Nephron progenitor cell (in vitro differentiated cells): ENCODE measurements at regions not wholly inside any gene's neighbourhood (a gene's known extent, or its start where the extent isn't known, plus 50 kb on each side); places are given as distances from the start of the nearest gene placed in this dataset.
"Not testable (repeated sequence)": the region's sequence is repeated elsewhere in the genome, so short reads cannot be mapped to it uniquely, and the experiment has no call there.

Experiments
- DNase-seq: peaks from one replicate; pipeline ENCODE4 v3.0.0; 2021
- H3K27ac Mint-ChIP-seq: 2 replicates; pipeline ENCODE4 v1.8.0; 2021; ENCODE audit warnings: mild to moderate bottlenecking, moderate library complexity, mixed read lengths
- H3K27me3 Mint-ChIP-seq: 2 replicates; pipeline ENCODE4 v1.8.0; 2021; ENCODE audit warnings: mild to moderate bottlenecking, low read depth, mixed read lengths; ENCODE audit not compliant: poor library complexity
- H3K36me3 Mint-ChIP-seq: 2 replicates; pipeline ENCODE4 v1.8.0; 2021; ENCODE audit warnings: low read depth, mixed read lengths
- H3K4me1 Mint-ChIP-seq: 2 replicates; pipeline ENCODE4 v1.8.0; 2021; ENCODE audit warnings: mixed read lengths
- H3K4me3 Mint-ChIP-seq: 2 replicates; pipeline ENCODE4 v1.8.0; 2021; ENCODE audit warnings: mild to moderate bottlenecking, moderate library complexity, mixed read lengths
- H3K9me3 Mint-ChIP-seq: 2 replicates; pipeline ENCODE4 v1.8.0; 2021; ENCODE audit warnings: mild to moderate bottlenecking, moderate library complexity, mixed read lengths
- TF ChIP-seq, protein P1 (sequence below): fragments of 200-600 bp; sonication (generic); IDR thresholded peaks from 2 replicates; pipeline ENCODE4 v1.5.0; 2021; ENCODE audit warnings: antibody characterized with exemption

DNA sequence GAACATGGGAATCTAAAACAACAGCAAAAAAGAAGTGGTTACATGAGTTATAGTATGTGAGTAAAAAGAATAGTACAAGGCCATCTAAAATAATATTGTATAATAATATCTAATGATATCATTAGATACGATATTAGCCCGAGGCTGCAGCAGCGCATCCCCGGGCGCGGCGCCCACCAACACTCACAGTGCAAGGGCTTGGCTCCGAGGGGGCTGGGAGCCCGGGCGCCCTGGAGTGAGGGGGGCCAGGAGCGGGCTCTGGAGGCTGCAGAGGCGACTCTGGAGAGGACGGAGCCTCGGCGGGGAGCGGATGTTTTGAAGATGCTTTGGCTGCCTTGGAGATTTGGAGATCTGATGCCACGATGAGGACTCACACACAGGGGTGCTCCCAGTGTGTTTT lies 68.1 kb upstream of the TMEM252 start:
- Mint-ChIP-seq H3K27ac (no peak overlapping the region), H3K36me3 (no peaks in the 10 kb centered on the region), H3K27me3 (peaks cover 6% of the 10 kb centered on the region), H3K4me1 (peaks cover 17% of the 10 kb centered on the region), H3K4me3 (no peak overlapping the region), H3K9me3 (no peaks in the 10 kb centered on the region)
- no peak for DNase-seq
- TF ChIP-seq, protein P1, sequence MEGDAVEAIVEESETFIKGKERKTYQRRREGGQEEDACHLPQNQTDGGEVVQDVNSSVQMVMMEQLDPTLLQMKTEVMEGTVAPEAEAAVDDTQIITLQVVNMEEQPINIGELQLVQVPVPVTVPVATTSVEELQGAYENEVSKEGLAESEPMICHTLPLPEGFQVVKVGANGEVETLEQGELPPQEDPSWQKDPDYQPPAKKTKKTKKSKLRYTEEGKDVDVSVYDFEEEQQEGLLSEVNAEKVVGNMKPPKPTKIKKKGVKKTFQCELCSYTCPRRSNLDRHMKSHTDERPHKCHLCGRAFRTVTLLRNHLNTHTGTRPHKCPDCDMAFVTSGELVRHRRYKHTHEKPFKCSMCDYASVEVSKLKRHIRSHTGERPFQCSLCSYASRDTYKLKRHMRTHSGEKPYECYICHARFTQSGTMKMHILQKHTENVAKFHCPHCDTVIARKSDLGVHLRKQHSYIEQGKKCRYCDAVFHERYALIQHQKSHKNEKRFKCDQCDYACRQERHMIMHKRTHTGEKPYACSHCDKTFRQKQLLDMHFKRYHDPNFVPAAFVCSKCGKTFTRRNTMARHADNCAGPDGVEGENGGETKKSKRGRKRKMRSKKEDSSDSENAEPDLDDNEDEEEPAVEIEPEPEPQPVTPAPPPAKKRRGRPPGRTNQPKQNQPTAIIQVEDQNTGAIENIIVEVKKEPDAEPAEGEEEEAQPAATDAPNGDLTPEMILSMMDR = no peak

DNA sequence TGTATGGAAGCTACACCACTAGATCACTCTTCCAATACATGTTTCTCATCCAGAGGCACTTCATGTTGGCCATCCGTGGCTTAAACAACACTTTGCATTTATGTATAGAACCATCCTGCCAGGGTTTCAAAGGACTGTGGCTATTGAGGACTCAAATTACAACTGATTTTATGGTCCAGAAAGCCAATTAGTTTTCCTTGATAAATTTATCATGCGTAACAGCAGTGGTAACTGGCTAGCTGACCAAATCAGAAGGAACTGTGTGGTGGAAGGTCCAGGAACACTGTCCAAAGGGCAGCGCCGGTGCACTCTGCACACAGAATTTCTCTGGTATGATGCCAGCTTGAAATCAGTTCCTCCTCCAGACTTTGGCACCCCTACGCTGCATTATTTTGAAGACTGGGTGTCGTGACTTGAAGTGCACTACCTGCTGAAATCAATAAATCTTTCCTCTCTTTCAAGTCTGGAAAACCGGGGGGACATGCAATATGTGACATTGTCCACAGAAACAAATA lies 69.3 kb upstream of the TMEM252 start:
- peaks cover 6% of the 10 kb centered on the region for H3K36me3 Mint-ChIP-seq
- peaks cover 7% of the 10 kb centered on the region for H3K27me3 Mint-ChIP-seq
- no peak overlapping the region for H3K4me3 Mint-ChIP-seq
- peaks cover 17% of the 10 kb centered on the region for H3K4me1 Mint-ChIP-seq
- H3K9me3 Mint-ChIP-seq = peaks cover 10% of the 10 kb centered on the region
- TF ChIP-seq, protein P1 = no peak
- peak; percentile 5 for DNase-seq
- peak overlapping the region; percentile 24 for H3K27ac Mint-ChIP-seq

DNA sequence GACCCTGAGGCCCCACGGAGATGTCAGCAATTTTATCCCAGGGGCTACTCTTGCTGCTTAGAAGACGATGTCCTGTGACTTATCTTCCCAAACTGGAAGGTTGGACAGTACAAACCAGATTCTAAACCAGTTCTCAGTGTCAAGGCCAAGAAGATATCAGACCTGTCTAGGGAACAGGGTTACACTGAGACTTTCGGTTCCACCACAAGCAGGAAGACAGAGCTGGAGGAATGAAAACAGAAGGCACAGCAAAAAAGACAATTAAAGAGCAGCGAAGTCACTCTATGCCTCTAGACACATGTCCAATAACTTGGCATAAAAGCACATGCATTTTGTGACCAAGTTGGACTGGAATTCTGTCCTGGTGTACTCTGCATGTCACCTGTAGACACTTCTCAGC lies 73.4 kb upstream of the TMEM252 start:
- peaks cover 27% of the 10 kb centered on the region for H3K9me3 Mint-ChIP-seq

DNA sequence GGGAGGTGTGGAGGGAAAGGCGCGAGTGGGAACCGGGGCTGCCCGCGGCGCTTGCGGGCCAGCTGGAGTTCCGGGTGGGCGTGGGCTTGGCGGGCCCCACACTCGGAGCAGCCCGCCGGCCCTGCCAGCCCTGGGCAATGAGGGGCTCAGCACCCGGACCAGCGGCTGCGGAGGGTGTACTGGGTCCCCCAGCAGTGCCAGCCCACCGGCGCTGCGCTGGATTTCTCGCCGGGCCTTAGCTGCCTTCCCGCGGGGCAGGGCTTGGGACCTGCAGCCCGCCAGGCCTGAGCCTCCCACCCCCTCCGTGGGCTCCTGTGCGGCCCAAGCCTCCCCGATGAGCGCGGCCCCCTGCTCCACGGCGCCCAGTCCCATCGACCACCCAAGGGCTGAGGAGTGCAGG lies 76.3 kb upstream of the TMEM252 start:
- H3K4me1 Mint-ChIP-seq, DNase-seq, H3K36me3 Mint-ChIP-seq, H3K4me3 Mint-ChIP-seq, H3K27ac Mint-ChIP-seq, H3K27me3 Mint-ChIP-seq: not testable (repeated sequence)
- peaks cover 27% of the 10 kb centered on the region for H3K9me3 Mint-ChIP-seq

More for the DNA sequence above, 73.4 kb upstream of the TMEM252 start:
- Mint-ChIP-seq H3K36me3 (peaks cover 6% of the 10 kb centered on the region), H3K4me1 (peaks cover 17% of the 10 kb centered on the region), H3K4me3 (no peak overlapping the region), H3K27me3 (peaks cover 8% of the 10 kb centered on the region), H3K27ac (no peak overlapping the region)
- TF ChIP-seq, protein P1 = no peak
- DNase-seq = no peak

DNA sequence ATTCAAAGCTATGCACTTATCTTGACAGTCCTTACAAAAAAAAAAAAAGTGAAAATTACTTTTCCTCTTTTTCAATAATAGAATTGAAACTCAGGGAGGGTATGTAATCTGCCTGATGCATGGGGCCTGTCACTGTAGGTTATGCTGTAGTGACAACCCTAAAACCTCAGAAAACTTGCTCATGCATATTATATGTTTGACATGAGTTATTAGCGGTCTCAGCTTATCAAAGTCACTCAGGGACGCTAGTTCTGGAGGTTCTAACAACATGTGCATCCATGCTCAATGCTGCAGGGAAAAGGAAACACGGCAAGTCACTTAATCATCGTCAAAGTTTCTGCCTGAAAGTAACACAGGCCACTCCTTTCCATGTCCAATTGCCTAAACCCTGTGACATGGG lies 78.4 kb upstream of the TMEM252 start:
- Mint-ChIP-seq H3K4me3 (no peak overlapping the region), H3K27ac (no peak overlapping the region), H3K36me3 (peaks cover 3% of the 10 kb centered on the region), H3K9me3 (peaks cover 24% of the 10 kb centered on the region), H3K27me3 (peaks cover 4% of the 10 kb centered on the region), H3K4me1 (no peaks in the 10 kb centered on the region)
- TF ChIP-seq, protein P1 = no peak
- no peak for DNase-seq

DNA sequence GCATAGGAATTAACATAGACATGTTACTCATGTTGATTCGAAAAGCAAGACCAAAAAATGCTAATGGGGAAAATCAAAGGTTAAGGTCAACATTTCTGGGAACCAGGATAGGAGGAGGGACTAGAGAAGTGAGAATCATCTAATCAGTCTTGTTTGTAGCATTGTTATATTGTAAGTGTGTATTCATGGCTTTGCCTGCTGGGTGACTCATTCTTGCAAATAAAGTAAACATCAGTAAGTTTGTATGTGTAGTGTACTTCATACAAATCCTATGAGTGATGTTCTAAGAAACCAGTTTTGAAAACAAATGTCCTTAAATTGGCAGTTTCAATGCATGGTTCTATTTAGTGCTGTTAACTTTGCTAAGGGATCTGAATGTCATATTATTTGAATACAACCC lies 79.0 kb upstream of the TMEM252 start:
- Mint-ChIP-seq H3K27ac (no peak overlapping the region), H3K4me3 (no peak overlapping the region)

More for the DNA sequence above, 79.0 kb upstream of the TMEM252 start:
- H3K9me3 Mint-ChIP-seq = peaks cover 19% of the 10 kb centered on the region
- peaks cover 4% of the 10 kb centered on the region for H3K27me3 Mint-ChIP-seq
- no peaks in the 10 kb centered on the region for H3K36me3 Mint-ChIP-seq
- DNase-seq = no peak
- TF ChIP-seq, protein P1 = no peak
- no peaks in the 10 kb centered on the region for H3K4me1 Mint-ChIP-seq
